ENCODE measurements at regions not wholly inside any gene's neighbourhood (a gene's known extent, or its start where the extent isn't known, plus 50 kb on each side); places are given as distances from the start of the nearest gene placed in this dataset.

DNA sequence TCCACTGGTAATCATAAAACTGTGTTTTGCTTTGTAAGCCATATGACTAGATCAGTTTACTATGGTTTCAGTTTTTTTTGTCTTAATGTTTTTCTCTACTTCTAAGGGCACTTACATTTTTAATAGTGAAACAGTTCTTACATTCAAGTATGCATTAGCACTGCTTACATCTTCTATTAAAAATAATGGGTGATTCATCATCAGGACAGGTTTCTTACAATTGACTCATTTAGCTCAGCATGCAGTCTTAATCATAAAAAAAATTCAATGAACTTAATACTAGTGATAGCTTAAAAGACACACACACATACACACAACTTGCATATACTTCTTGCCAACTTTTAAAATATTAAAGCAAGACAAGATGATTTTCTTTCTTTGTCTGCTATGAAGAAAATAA lies 845.7 kb upstream of the USP15 start:
- DNase-seq (ENCODE audit: low read depth, low spot score): no peak

DNA sequence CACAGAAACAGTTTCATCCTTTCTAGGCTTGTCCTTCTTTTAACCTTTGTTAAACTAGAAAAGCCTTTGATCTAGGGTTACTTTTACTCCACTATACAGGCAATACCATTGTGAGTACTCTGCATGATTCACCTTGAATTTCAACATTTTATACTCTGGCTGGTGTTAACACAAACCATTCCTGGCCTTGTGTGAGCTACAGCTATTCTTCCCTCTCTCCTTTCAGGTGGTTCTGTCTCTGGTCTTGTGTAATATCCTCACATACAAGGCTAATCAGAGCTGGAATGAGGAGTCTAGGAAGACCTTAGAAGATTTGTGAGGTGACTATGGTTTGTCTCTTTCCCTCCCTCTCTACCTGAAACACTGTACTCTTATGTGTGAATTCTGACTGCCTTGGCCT lies 837.4 kb upstream of the USP15 start:
- DNase-seq (ENCODE audit: low read depth, low spot score): no peak

DNA sequence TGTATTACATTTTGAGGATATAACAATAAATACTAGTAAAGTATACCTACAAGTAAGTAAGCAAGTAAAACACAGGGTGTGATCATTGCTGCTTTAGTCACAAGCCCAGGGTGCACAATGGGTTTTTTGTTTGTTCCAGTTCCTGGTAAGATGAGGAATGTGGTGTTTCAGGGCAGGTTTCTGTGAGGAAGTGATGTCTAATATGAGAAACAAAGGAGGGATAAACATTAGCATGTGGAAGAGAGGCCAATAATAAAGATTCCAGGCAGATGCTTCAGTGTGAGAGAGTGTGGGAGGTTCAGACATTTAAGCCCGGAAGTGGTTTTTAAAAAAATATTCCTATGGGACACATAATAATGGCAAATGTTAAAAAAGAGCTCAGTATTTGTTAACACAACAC lies 808.1 kb upstream of the USP15 start:
- no peak for DNase-seq (ENCODE audit: low read depth, low spot score)

GRCh38 chr12:61487728-61488127 lies 772.5 kb upstream of the USP15 start:
- peak; percentile 7 for DNase-seq (ENCODE audit: low read depth, low spot score)

- no peak for DNase-seq (ENCODE audit: low read depth, low spot score)
These were observed 769.4 kb upstream of the USP15 start for GRCh38 chr12:61490526-61491498.

GRCh38 chr12:61502179-61502578 lies 758.0 kb upstream of the USP15 start:
- no peak for DNase-seq (ENCODE audit: low read depth, low spot score)

GRCh38 chr12:61504396-61505080 lies 755.7 kb upstream of the USP15 start:
- no peak for DNase-seq (ENCODE audit: low read depth, low spot score)

GRCh38 chr12:61513499-61513898 lies 746.7 kb upstream of the USP15 start:
- DNase-seq (ENCODE audit: low read depth, low spot score): no peak

GRCh38 chr12:61514016-61514415 lies 746.2 kb upstream of the USP15 start:
- no peak for DNase-seq (ENCODE audit: low read depth, low spot score)

GRCh38 chr12:61521258-61521657 lies 738.9 kb upstream of the USP15 start:
- peak; percentile 16 for DNase-seq (ENCODE audit: low read depth, low spot score)

DNA sequence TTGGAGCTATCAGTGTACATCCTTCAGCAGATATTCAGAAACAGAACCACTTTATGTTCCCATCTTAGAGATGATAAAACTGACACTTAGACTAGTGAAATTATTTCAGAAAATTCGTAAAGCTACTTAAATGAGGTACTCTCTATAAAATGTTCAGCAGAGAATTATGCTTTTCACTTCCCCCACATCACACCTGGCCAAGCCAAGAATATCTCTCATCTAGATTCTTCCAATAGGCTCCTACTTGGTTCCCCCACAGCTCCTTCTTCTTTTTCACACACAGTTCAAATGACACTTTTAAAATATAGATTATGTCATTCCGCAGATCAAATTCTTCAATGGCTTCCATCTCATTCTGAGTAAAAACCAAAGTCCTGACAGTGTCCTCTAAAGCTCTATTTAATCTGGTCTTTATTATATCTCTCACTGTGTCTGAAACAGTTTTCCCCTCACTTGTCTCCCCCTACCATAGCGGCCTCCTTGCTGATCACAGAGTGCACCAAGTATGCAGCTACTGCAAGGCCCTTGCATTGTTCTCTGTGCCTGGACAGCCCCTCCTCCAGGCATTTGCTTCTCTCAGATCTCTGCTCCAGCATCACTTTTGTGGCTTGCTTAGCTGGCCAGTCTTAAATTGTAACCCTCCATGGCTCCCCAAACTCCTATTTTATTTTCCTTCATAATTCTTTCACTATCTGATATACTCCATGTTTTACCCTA lies 736.8 kb upstream of the USP15 start:
- peak; percentile 11 for DNase-seq (ENCODE audit: low read depth, low spot score)

- DNase-seq (ENCODE audit: low read depth, low spot score): no peak
These were observed 735.4 kb upstream of the USP15 start for GRCh38 chr12:61524851-61525250.

DNA sequence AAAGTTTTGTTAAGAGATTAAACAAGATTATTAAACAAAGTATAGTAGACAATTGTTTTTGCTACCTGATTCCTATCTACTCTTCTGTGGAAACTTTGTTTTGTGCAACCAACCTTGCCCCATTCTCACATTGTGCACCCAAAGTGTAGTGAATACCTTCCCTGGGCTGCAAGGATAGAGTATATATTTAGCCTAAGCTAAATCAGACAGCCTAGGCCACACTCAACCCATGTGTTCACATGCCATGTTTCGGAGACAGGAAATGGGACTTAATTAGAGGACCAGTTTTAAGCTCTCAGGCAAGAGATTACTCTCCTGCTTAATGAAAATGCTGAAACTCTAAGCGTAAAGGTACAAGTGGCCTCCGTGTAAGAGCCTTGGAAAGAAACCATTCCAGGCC lies 734.9 kb upstream of the USP15 start:
- DNase-seq (ENCODE audit: low read depth, low spot score): no peak

GRCh38 chr12:61530456-61530855 lies 729.7 kb upstream of the USP15 start:
- DNase-seq (ENCODE audit: low read depth, low spot score): no peak

DNA sequence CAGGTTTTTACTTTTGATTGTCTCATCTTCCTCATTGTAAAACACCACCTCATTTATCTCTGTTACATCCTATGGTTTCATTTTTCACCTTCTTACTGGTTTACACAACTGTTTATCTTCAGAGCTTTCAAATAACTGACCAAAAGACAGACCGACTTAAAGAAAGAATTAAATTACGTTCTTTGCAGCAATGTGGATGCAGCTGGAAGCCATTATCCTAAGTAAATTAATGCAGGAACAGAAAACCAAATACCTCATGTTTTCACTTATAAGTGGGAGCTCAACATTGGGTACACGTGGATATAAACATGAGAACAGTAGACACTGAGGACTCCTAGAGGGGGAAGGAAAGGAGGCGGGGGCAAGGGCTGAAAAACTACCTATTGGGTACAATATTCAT lies 729.0 kb upstream of the USP15 start:
- no peak for DNase-seq (ENCODE audit: low read depth, low spot score)

GRCh38 chr12:61536117-61536516 lies 724.1 kb upstream of the USP15 start:
- no peak for DNase-seq (ENCODE audit: low read depth, low spot score)

DNA sequence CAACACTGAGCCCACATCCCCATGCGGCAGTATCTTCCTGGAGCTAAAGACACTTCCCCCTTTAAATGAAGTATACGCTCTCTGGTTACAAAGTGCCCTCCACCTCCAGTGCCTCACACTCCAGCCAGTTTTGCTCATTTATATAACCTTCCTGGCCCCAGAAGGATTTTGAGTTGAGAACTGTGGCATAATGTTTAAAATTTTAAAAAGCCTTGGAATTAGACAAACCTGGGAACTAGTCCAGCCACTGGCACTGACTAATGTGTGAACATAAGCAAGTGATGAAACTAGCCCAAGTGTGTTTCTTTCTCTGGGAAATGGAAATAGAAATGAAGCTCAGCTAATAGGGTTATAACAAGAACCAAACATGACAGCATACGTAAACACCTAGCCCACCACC lies 723.7 kb upstream of the USP15 start:
- no peak for DNase-seq (ENCODE audit: low read depth, low spot score)

DNA sequence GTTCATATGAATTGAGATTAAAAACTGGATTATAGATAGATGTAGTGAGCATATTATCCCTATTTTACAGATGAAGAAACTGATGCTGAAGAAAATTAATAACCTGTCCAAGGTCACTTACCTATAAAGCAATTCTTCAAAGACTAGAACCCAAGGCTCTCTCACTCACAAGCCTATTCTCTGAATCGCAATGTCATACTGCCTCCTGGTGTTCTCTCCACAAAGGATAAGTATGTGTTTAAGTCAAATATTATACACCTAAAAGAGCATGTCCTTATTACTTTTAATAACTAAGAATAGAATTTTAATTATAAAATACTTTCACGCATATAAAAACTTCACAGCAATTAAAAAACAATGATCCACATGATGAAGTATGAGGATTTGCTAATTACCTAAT lies 721.3 kb upstream of the USP15 start:
- no peak for DNase-seq (ENCODE audit: low read depth, low spot score)

DNA sequence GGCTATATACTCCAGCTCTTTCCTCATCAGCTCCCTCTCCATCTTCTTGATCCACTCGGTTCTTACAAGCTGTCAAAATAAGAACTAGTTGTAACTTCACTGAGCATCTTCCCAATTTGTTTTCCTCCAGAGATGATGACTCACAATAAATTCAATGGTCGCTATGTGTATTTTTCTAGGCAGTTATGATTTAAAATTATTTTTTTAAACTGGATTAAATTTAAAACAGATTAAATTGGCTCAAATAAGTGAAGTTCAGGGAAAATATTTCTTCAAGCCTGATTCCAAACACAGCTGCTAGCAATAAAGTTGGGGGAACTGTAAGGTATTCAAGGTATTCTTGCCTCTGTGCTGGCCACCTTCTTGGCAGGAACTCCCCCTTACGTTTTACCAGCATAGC lies 717.7 kb upstream of the USP15 start:
- no peak for DNase-seq (ENCODE audit: low read depth, low spot score)

DNA sequence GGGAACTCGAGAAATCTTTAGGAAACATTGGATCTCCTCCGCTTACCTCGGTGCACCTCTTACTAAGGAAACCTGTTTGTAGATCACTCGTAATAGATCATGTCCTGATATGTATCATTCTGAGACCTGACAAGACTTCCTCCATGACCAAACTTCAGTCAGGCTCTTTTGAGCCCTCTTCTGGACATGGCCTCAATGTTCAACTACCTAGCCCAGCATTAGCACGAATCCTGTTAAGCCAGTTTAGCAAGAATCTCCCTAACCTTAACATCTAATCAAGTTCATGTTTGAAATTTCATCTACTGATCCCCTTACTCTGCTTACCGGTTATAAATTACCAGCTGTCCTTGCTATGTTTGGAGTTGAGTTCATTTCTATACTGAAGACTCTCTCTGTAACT lies 713.9 kb upstream of the USP15 start:
- DNase-seq (ENCODE audit: low read depth, low spot score): peak; percentile 12

GRCh38 chr12:61553091-61553490 lies 707.1 kb upstream of the USP15 start:
- DNase-seq (ENCODE audit: low read depth, low spot score): no peak

- DNase-seq (ENCODE audit: low read depth, low spot score): no peak
These were observed 705.8 kb upstream of the USP15 start for GRCh38 chr12:61554268-61555008.
